ENCODE measurements at regions not wholly inside any gene's neighbourhood (a gene's known extent, or its start where the extent isn't known, plus 50 kb on each side); places are given as distances from the start of the nearest gene placed in this dataset.

GRCh38 chr4:24080871-24081270, 191.0 kb upstream of the PPARGC1A start:
- intact Hi-C loops (cut with DNase I; ENCODE audit: low total_unique reads) (no loop called here), in situ Hi-C loops (cut with MboI; ENCODE audit: low sequenced_read_pairs in 4 of 4) (no loop called here)
- no peaks in the 10 kb centered on the region for H3K36me3 ChIP-seq
- H3K27ac ChIP-seq: no peak overlapping the region
- no peaks in the 10 kb centered on the region for H3K9me3 ChIP-seq
- ATAC-seq (no peak), DNase-seq (no peak)
- no peak overlapping the region for H3K4me3 ChIP-seq
- no peak for TF ChIP-seq POLR2A (IDR thresholded peaks at IDR 0.05)
- no peak for TF ChIP-seq CTCF (IDR thresholded peaks at IDR 0.05 in 4 of 5, conservative IDR thresholded peaks at IDR 0.05 in 1 of 5)
- no peaks in the 10 kb centered on the region for H3K27me3 ChIP-seq
- no peaks in the 10 kb centered on the region for H3K4me1 ChIP-seq

- H3K4me1 ChIP-seq: no peaks in the 10 kb centered on the region
- DNase-seq (no peak), ATAC-seq (no peak)
- TF ChIP-seq CTCF (IDR thresholded peaks at IDR 0.05 in 4 of 5, conservative IDR thresholded peaks at IDR 0.05 in 1 of 5): no peak
- no peaks in the 10 kb centered on the region for H3K27me3 ChIP-seq
- in situ Hi-C loops (cut with MboI; ENCODE audit: low sequenced_read_pairs in 4 of 4) (no loop called here), intact Hi-C loops (cut with DNase I; ENCODE audit: low total_unique reads) (no loop called here)
- H3K27ac ChIP-seq: no peak overlapping the region
- H3K4me3 ChIP-seq: no peak overlapping the region
- no peaks in the 10 kb centered on the region for H3K9me3 ChIP-seq
- no peaks in the 10 kb centered on the region for H3K36me3 ChIP-seq
These were observed 188.6 kb upstream of the PPARGC1A start for GRCh38 chr4:24078347-24078962.

GRCh38 chr4:24076811-24077210, 187.0 kb upstream of the PPARGC1A start:
- intact Hi-C loops (cut with DNase I; ENCODE audit: low total_unique reads) (no loop called here), in situ Hi-C loops (cut with MboI; ENCODE audit: low sequenced_read_pairs in 4 of 4) (no loop called here)
- Histone ChIP-seq H3K4me3 (no peak overlapping the region), H3K36me3 (no peaks in the 10 kb centered on the region), H3K9me3 (no peaks in the 10 kb centered on the region), H3K27ac (no peak overlapping the region), H3K4me1 (no peaks in the 10 kb centered on the region), H3K27me3 (no peaks in the 10 kb centered on the region)
- ATAC-seq (no peak), DNase-seq (no peak)
- TF ChIP-seq CTCF (IDR thresholded peaks at IDR 0.05 in 4 of 5, conservative IDR thresholded peaks at IDR 0.05 in 1 of 5) (no peak), POLR2A (IDR thresholded peaks at IDR 0.05) (no peak)

- DNase-seq: no peak
- H3K4me1 ChIP-seq: no peaks in the 10 kb centered on the region
- H3K4me3 ChIP-seq: no peak overlapping the region
- ATAC-seq: no peak
- H3K9me3 ChIP-seq: no peaks in the 10 kb centered on the region
- H3K27me3 ChIP-seq: no peaks in the 10 kb centered on the region
- H3K27ac ChIP-seq: no peak overlapping the region
- intact Hi-C loops (cut with DNase I; ENCODE audit: low total_unique reads) (no loop called here), in situ Hi-C loops (cut with MboI; ENCODE audit: low sequenced_read_pairs in 4 of 4) (no loop called here)
- no peak for TF ChIP-seq POLR2A (IDR thresholded peaks at IDR 0.05)
- no peak for TF ChIP-seq CTCF (IDR thresholded peaks at IDR 0.05 in 4 of 5, conservative IDR thresholded peaks at IDR 0.05 in 1 of 5)
- H3K36me3 ChIP-seq: no peaks in the 10 kb centered on the region
These were observed 184.1 kb upstream of the PPARGC1A start for GRCh38 chr4:24073948-24074347.
